CD8-positive, alpha-beta memory T cell (primary cell): ENCODE measurements at regions not wholly inside any gene's neighbourhood (a gene's known extent, or its start where the extent isn't known, plus 50 kb on each side); places are given as distances from the start of the nearest gene placed in this dataset.
"Not testable (repeated sequence)": the region's sequence is repeated elsewhere in the genome, so short reads cannot be mapped to it uniquely, and the experiment has no call there.

Experiments
- CTCF ChIA-PET: fragments of 350-600 bp; sonication (Branson Sonifier 250); formaldehyde crosslinking; loops from one replicate; lab custom pipeline; 2021; ENCODE audit warnings: antibody characterized with exemption; lab: Charles Lee
- POLR2A ChIA-PET: fragments of 350-600 bp; sonication (Branson Sonifier 250); formaldehyde crosslinking; loops from one replicate; lab custom pipeline; 2021; ENCODE audit warnings: antibody characterized with exemption; lab: Charles Lee
- DNase-seq, 5 donors: peaks; one replicate each; pipeline versions ENCODE4 v3.0.0 to v3.0.0-alpha.2; 2020 to 2022; ENCODE audit warnings: mixed read lengths in 1 of 5
- H3K27ac ChIP-seq: one replicate; pipeline ENCODE4 v1.7.0; 2013; ENCODE audit warnings: low read depth, mild to moderate bottlenecking, low read length, moderate library complexity
- H3K27me3 ChIP-seq: 2 replicates; pipeline ENCODE4 v1.7.0; 2013; ENCODE audit warnings: low read length, mild to moderate bottlenecking; ENCODE audit not compliant: insufficient read depth, poor library complexity, severe bottlenecking
- H3K36me3 ChIP-seq: 2 replicates; pipeline ENCODE4 v1.7.0; 2013; ENCODE audit warnings: mild to moderate bottlenecking, low read length, moderate library complexity; ENCODE audit not compliant: insufficient read depth
- H3K4me1 ChIP-seq: 2 replicates; pipeline ENCODE4 v1.7.0; 2013; ENCODE audit warnings: mild to moderate bottlenecking, low read length, moderate library complexity; ENCODE audit not compliant: insufficient read depth
- H3K4me3 ChIP-seq: 2 replicates; pipeline ENCODE4 v1.7.0; 2013; ENCODE audit warnings: mild to moderate bottlenecking, low read length
- H3K9me3 ChIP-seq: 2 replicates; pipeline ENCODE4 v1.7.0; 2013; ENCODE audit warnings: mild to moderate bottlenecking, low read length
- H3K27ac Mint-ChIP-seq, 8 donors: one replicate each; pipeline ENCODE4 v1.8.0; 2020 to 2021; ENCODE audit warnings: mixed read lengths in 8 of 8, mild to moderate bottlenecking in 6 of 8, inconsistent platforms in 3 of 8, moderate library complexity in 3 of 8
- H3K27me3 Mint-ChIP-seq, 2 donors: one replicate each; pipeline ENCODE4 v1.8.0; 2020 to 2021; ENCODE audit warnings: mixed read lengths in 2 of 2, mild to moderate bottlenecking in 1 of 2, moderate library complexity in 1 of 2
- H3K36me3 Mint-ChIP-seq, 3 donors: one replicate each; pipeline ENCODE4 v1.8.0; 2020 to 2021; ENCODE audit warnings: mixed read lengths in 3 of 3, inconsistent platforms in 1 of 3, mild to moderate bottlenecking in 1 of 3
- H3K4me1 Mint-ChIP-seq, 3 donors: one replicate each; pipeline ENCODE4 v1.8.0; 2020 to 2021; ENCODE audit warnings: mixed read lengths in 3 of 3, inconsistent platforms in 1 of 3, mild to moderate bottlenecking in 1 of 3
- H3K4me3 Mint-ChIP-seq, 7 donors: one replicate each; pipeline ENCODE4 v1.8.0; 2020 to 2021; ENCODE audit warnings: mixed read lengths in 7 of 7, mild to moderate bottlenecking in 6 of 7, moderate library complexity in 4 of 7, inconsistent platforms in 2 of 7
- H3K9me3 Mint-ChIP-seq, 5 donors: one replicate each; pipeline ENCODE4 v1.8.0; 2020 to 2022; ENCODE audit warnings: mixed read lengths in 5 of 5, mild to moderate bottlenecking in 3 of 5, moderate library complexity in 2 of 5, inconsistent platforms in 1 of 5

- POLR2A ChIA-PET: no interaction called here
These were observed 201.6 kb downstream of the ICOS start for GRCh38 chr2:204138206-204138605.

GRCh38 chr2:204140246-204140645, 203.7 kb downstream of the ICOS start:
- Mint-ChIP-seq H3K4me1 (peaks cover 1 to 3% (median 2%) of the 10 kb centered on the region in 3 donors), H3K4me3 (no peak overlapping the region), H3K9me3 (peaks cover 0 to 2% (median 0%) of the 10 kb centered on the region in 5 donors), H3K27ac (no peak overlapping the region), H3K27me3 (peaks cover 1 to 21% of the 10 kb centered on the region in 2 donors), H3K36me3 (no peaks in the 10 kb centered on the region)
- Histone ChIP-seq H3K9me3 (no peaks in the 10 kb centered on the region), H3K4me1 (no peaks in the 10 kb centered on the region), H3K4me3 (no peak overlapping the region), H3K36me3 (no peaks in the 10 kb centered on the region), H3K27ac (no peak overlapping the region), H3K27me3 (no peaks in the 10 kb centered on the region)
- ChIA-PET CTCF (interaction anchor here (1.0 to 1.3 kb wide), 2 partner anchors 9 to 12 kb away, joined by 3 read pairs; no protein-coding TSS in a partner anchor), POLR2A (no interaction called here)
- no peak for DNase-seq

More at GRCh38 chr2:204138206-204138605, 201.6 kb downstream of the ICOS start:
- DNase-seq: no peak
- H3K9me3 Mint-ChIP-seq: peaks cover 0 to 2% (median 0%) of the 10 kb centered on the region in 5 donors
- Histone ChIP-seq H3K27me3 (no peaks in the 10 kb centered on the region), H3K36me3 (no peaks in the 10 kb centered on the region), H3K4me3 (no peak overlapping the region), H3K9me3 (no peaks in the 10 kb centered on the region), H3K4me1 (no peaks in the 10 kb centered on the region), H3K27ac (no peak overlapping the region)
- peaks cover 1 to 22% of the 10 kb centered on the region in 2 donors for H3K27me3 Mint-ChIP-seq
- no peaks in the 10 kb centered on the region for H3K36me3 Mint-ChIP-seq
- H3K4me1 Mint-ChIP-seq: no peaks in the 10 kb centered on the region
- CTCF ChIA-PET: no interaction called here
- H3K4me3 Mint-ChIP-seq: no peak overlapping the region
- no peak overlapping the region for H3K27ac Mint-ChIP-seq

- Mint-ChIP-seq H3K27me3 (peaks cover 6 to 30% of the 10 kb centered on the region in 2 donors), H3K4me1 (peaks cover 4 to 12% (median 11%) of the 10 kb centered on the region in 3 donors), H3K9me3 (no peaks in the 10 kb centered on the region), H3K36me3 (no peaks in the 10 kb centered on the region), H3K4me3 (no peak overlapping the region), H3K27ac (no peak overlapping the region)
- ChIA-PET POLR2A (no interaction called here), CTCF (interaction anchor here (1.5 to 2.7 kb wide), 2 partner anchors 8 to 35 kb away, joined by 5 to 23 read pairs; no protein-coding TSS in a partner anchor)
- H3K4me3 ChIP-seq: no peak overlapping the region
- no peaks in the 10 kb centered on the region for H3K27me3 ChIP-seq
- no peak overlapping the region for H3K27ac ChIP-seq
- H3K4me1 ChIP-seq: no peaks in the 10 kb centered on the region
- H3K36me3 ChIP-seq: no peaks in the 10 kb centered on the region
- no peak for DNase-seq
- no peaks in the 10 kb centered on the region for H3K9me3 ChIP-seq
These were observed 206.9 kb downstream of the ICOS start for GRCh38 chr2:204143216-204144014.

GRCh38 chr2:204144492-204144891, 207.9 kb downstream of the ICOS start:
- CTCF ChIA-PET: interaction anchor here (1.2 to 2.7 kb wide), 10 partner anchors 10 to 93 kb away, joined by 3 to 23 read pairs (median 5); no protein-coding TSS in a partner anchor

GRCh38 chr2:204145263-204145751, 208.7 kb downstream of the ICOS start:
- Mint-ChIP-seq H3K9me3 (no peaks in the 10 kb centered on the region), H3K4me1 (peaks cover 4 to 12% (median 11%) of the 10 kb centered on the region in 3 donors), H3K4me3 (peak overlapping the region; percentile 77 to 87 (median 85)), H3K27me3 (peaks cover 11 to 42% of the 10 kb centered on the region in 2 donors), H3K36me3 (no peaks in the 10 kb centered on the region), H3K27ac (peak overlapping the region in 3 of 8 donors; percentile 21 to 62 (median 51))
- Histone ChIP-seq H3K4me1 (no peaks in the 10 kb centered on the region), H3K9me3 (no peaks in the 10 kb centered on the region), H3K36me3 (no peaks in the 10 kb centered on the region), H3K4me3 (peak overlapping the region; percentile 59), H3K27ac (no peak overlapping the region), H3K27me3 (no peaks in the 10 kb centered on the region)
- ChIA-PET POLR2A (no interaction called here), CTCF (interaction anchor here (0.9 to 2.7 kb wide), 13 partner anchors 8 to 1803 kb away, joined by 3 to 23 read pairs (median 4); no protein-coding TSS in a partner anchor)
- peak; percentile 55 to 78 (median 65) for DNase-seq

More at GRCh38 chr2:204144492-204144891, 207.9 kb downstream of the ICOS start:
- Mint-ChIP-seq H3K36me3 (no peaks in the 10 kb centered on the region), H3K27me3 (peaks cover 10 to 40% of the 10 kb centered on the region in 2 donors), H3K4me1 (peaks cover 4 to 12% (median 11%) of the 10 kb centered on the region in 3 donors), H3K9me3 (no peaks in the 10 kb centered on the region), H3K27ac (no peak overlapping the region), H3K4me3 (no peak overlapping the region)
- no peak overlapping the region for H3K4me3 ChIP-seq
- POLR2A ChIA-PET: no interaction called here
- no peaks in the 10 kb centered on the region for H3K36me3 ChIP-seq
- no peaks in the 10 kb centered on the region for H3K4me1 ChIP-seq
- H3K27me3 ChIP-seq: no peaks in the 10 kb centered on the region
- no peak overlapping the region for H3K27ac ChIP-seq
- H3K9me3 ChIP-seq: no peaks in the 10 kb centered on the region
- no peak for DNase-seq

- no peak overlapping the region for H3K27ac ChIP-seq
- no peaks in the 10 kb centered on the region for H3K9me3 ChIP-seq
- Mint-ChIP-seq H3K9me3 (no peaks in the 10 kb centered on the region), H3K27me3 (peaks cover 11 to 42% of the 10 kb centered on the region in 2 donors), H3K27ac (peak overlapping the region in 5 of 8 donors; percentile 11 to 76 (median 38)), H3K4me1 (peaks cover 4 to 12% (median 11%) of the 10 kb centered on the region in 3 donors), H3K4me3 (peak overlapping the region; percentile 77 to 87 (median 85)), H3K36me3 (no peaks in the 10 kb centered on the region)
- no peaks in the 10 kb centered on the region for H3K36me3 ChIP-seq
- DNase-seq: no peak
- ChIA-PET POLR2A (no interaction called here), CTCF (interaction anchor here (0.9 to 2.7 kb wide), 13 partner anchors 9 to 1802 kb away, joined by 3 to 23 read pairs (median 4); no protein-coding TSS in a partner anchor)
- H3K4me3 ChIP-seq: peak overlapping the region; percentile 59
- H3K4me1 ChIP-seq: no peaks in the 10 kb centered on the region
- no peaks in the 10 kb centered on the region for H3K27me3 ChIP-seq
These were observed 209.2 kb downstream of the ICOS start for GRCh38 chr2:204145791-204146190.

- H3K4me1 ChIP-seq, H3K27me3 ChIP-seq, H3K27ac ChIP-seq, POLR2A ChIA-PET, CTCF ChIA-PET, H3K4me3 Mint-ChIP-seq, H3K27ac Mint-ChIP-seq, H3K9me3 ChIP-seq, H3K36me3 ChIP-seq, H3K9me3 Mint-ChIP-seq, H3K4me3 ChIP-seq, DNase-seq, H3K36me3 Mint-ChIP-seq: not testable (repeated sequence)
- H3K4me1 Mint-ChIP-seq: peaks cover 4 to 12% (median 11%) of the 10 kb centered on the region in 3 donors
- H3K27me3 Mint-ChIP-seq: peaks cover 11 to 47% of the 10 kb centered on the region in 2 donors
These were observed 210.5 kb downstream of the ICOS start for GRCh38 chr2:204147040-204147439.

- no peaks in the 10 kb centered on the region for H3K27me3 ChIP-seq
- H3K4me1 ChIP-seq: no peaks in the 10 kb centered on the region
- Mint-ChIP-seq H3K4me3 (no peak overlapping the region), H3K9me3 (no peaks in the 10 kb centered on the region), H3K27ac (no peak overlapping the region), H3K36me3 (no peaks in the 10 kb centered on the region), H3K4me1 (peaks cover 0 to 4% (median 4%) of the 10 kb centered on the region in 3 donors), H3K27me3 (peaks cover 11 to 40% of the 10 kb centered on the region in 2 donors)
- ChIA-PET POLR2A (no interaction called here), CTCF (no interaction called here)
- no peak overlapping the region for H3K27ac ChIP-seq
- no peaks in the 10 kb centered on the region for H3K9me3 ChIP-seq
- H3K4me3 ChIP-seq: no peak overlapping the region
- DNase-seq: no peak
- H3K36me3 ChIP-seq: no peaks in the 10 kb centered on the region
These were observed 214.2 kb downstream of the ICOS start for GRCh38 chr2:204150721-204151120.
